H9 (cell line): ENCODE measurements at regions not wholly inside any gene's neighbourhood (a gene's known extent, or its start where the extent isn't known, plus 50 kb on each side); places are given as distances from the start of the nearest gene placed in this dataset.

Source experiments
- DNase-seq: peaks from one replicate; pipeline ENCODE4 v3.0.0-alpha.2; 2017
- H2AFZ ChIP-seq: one replicate; pipeline ENCODE4 v1.6.1; 2013; ENCODE audit warnings: mild to moderate bottlenecking, low read length, control low read depth, moderate library complexity
- H2AK5ac ChIP-seq: 2 replicates; pipeline ENCODE4 v1.6.1; 2013; ENCODE audit warnings: low read length, control low read depth, mixed read lengths; ENCODE audit not compliant: insufficient read length
- H2BK120ac ChIP-seq: one replicate; pipeline ENCODE4 v1.6.1; 2013; ENCODE audit warnings: low read depth, mild to moderate bottlenecking, low read length, control low read depth, inconsistent platforms; ENCODE audit not compliant: poor library complexity, severe bottlenecking
- H2BK12ac ChIP-seq: 2 replicates; pipeline ENCODE4 v1.6.1; 2013; ENCODE audit warnings: low read length, control low read depth, mixed read lengths, low read depth; ENCODE audit not compliant: insufficient read length
- H2BK15ac ChIP-seq: 2 replicates; pipeline ENCODE4 v1.6.1; 2013; ENCODE audit warnings: low read depth, low read length, control low read depth
- H2BK20ac ChIP-seq: one replicate; pipeline ENCODE4 v1.6.1; 2013; ENCODE audit warnings: low read depth, mild to moderate bottlenecking, low read length, control low read depth, inconsistent platforms; ENCODE audit not compliant: poor library complexity, severe bottlenecking
- H2BK5ac ChIP-seq: 2 replicates; pipeline ENCODE4 v1.6.1; 2013; ENCODE audit warnings: low read length, control low read depth, mixed read lengths; ENCODE audit not compliant: insufficient read length
- H3K14ac ChIP-seq: 2 replicates; pipeline ENCODE4 v1.6.1; 2013; ENCODE audit warnings: low read length, control low read depth; ENCODE audit not compliant: insufficient read depth
- H3K18ac ChIP-seq: 2 replicates; pipeline ENCODE4 v1.6.1; 2013; ENCODE audit warnings: low read depth, mild to moderate bottlenecking, mixed read lengths, low read length, control low read depth; ENCODE audit not compliant: insufficient read length
- H3K23ac ChIP-seq: 2 replicates; pipeline ENCODE4 v1.6.1; 2013; ENCODE audit warnings: low read length, control low read depth, mixed read lengths, low read depth; ENCODE audit not compliant: insufficient read length
- H3K23me2 ChIP-seq: 2 replicates; pipeline ENCODE4 v1.6.1; 2013; ENCODE audit warnings: low read depth, mild to moderate bottlenecking, mixed read lengths, low read length, control low read depth; ENCODE audit not compliant: insufficient read length, poor library complexity, severe bottlenecking
- H3K27ac ChIP-seq: 2 replicates; pipeline ENCODE4 v1.5.1; 2013; ENCODE audit warnings: low read length, control low read depth, mixed read lengths, low read depth; ENCODE audit not compliant: insufficient read length
- H3K27me3 ChIP-seq: 2 replicates; pipeline ENCODE4 v1.6.1; 2013; ENCODE audit warnings: low read length, control low read depth, inconsistent platforms; ENCODE audit not compliant: insufficient read depth
- H3K4ac ChIP-seq: 2 replicates; pipeline ENCODE4 v1.6.1; 2013; ENCODE audit warnings: low read depth, mild to moderate bottlenecking, control low read depth, inconsistent platforms, low read length, moderate library complexity
- H3K4me1 ChIP-seq: 2 replicates; pipeline ENCODE4 v1.6.1; 2013; ENCODE audit warnings: low read length, control low read depth, inconsistent platforms; ENCODE audit not compliant: insufficient read depth
- H3K4me2 ChIP-seq: 2 replicates; pipeline ENCODE4 v1.6.1; 2013; ENCODE audit warnings: low read length, control low read depth, mixed read lengths; ENCODE audit not compliant: insufficient read length, insufficient read depth
- H3K56ac ChIP-seq: 2 replicates; pipeline ENCODE4 v1.6.1; 2013; ENCODE audit warnings: low read depth, mild to moderate bottlenecking, mixed read lengths, low read length, control low read depth; ENCODE audit not compliant: insufficient read length
- H3K79me1 ChIP-seq: 2 replicates; pipeline ENCODE4 v1.6.1; 2013; ENCODE audit warnings: low read depth, mild to moderate bottlenecking, moderate library complexity, low read length, control low read depth, inconsistent platforms; ENCODE audit not compliant: insufficient read depth, poor library complexity, severe bottlenecking
- H3K79me2 ChIP-seq: 2 replicates; pipeline ENCODE4 v1.6.1; 2013; ENCODE audit warnings: low read length, control low read depth, inconsistent platforms; ENCODE audit not compliant: insufficient read depth
- H3K9ac ChIP-seq: 2 replicates; pipeline ENCODE4 v1.6.1; 2013; ENCODE audit warnings: low read length, control low read depth, mixed read lengths; ENCODE audit not compliant: insufficient read length; ENCODE audit errors: extremely low read depth
- H3K9me3 ChIP-seq: one replicate; pipeline ENCODE4 v1.6.1; 2013; ENCODE audit warnings: low read depth, low read length, inconsistent platforms; ENCODE audit not compliant: control insufficient read depth
- H3T11ph ChIP-seq: one replicate; pipeline ENCODE4 v1.6.1; 2013; ENCODE audit warnings: mild to moderate bottlenecking, low read length, control low read depth, inconsistent platforms
- H4K20me1 ChIP-seq: one replicate; pipeline ENCODE4 v1.6.1; 2013; ENCODE audit not compliant: control insufficient read depth, insufficient read length, insufficient read depth
- H4K5ac ChIP-seq: 2 replicates; pipeline ENCODE4 v1.6.1; 2013; ENCODE audit warnings: low read depth, mild to moderate bottlenecking, mixed read lengths, low read length, control low read depth; ENCODE audit not compliant: insufficient read length
- H4K8ac ChIP-seq: replicated peaks from 2 replicates; pipeline ENCODE4 v1.6.1; 2013; ENCODE audit warnings: low read length, control low read depth, mixed read lengths, low read depth; ENCODE audit not compliant: insufficient read length
- H4K91ac ChIP-seq: 2 replicates; pipeline ENCODE4 v1.6.1; 2013; ENCODE audit warnings: low read depth, mild to moderate bottlenecking, moderate library complexity, mixed read lengths, low read length, control low read depth; ENCODE audit not compliant: insufficient read length
- H3K27ac Mint-ChIP-seq, 3 experiments: 2 replicates in 2 of 3; 3 replicates in 1 of 3; pipeline ENCODE4 v1.8.0; 2020 to 2021; ENCODE audit warnings: mixed read lengths in 3 of 3, mild to moderate bottlenecking in 1 of 3, moderate library complexity in 1 of 3
- H3K27me3 Mint-ChIP-seq: 2 replicates; pipeline ENCODE4 v1.8.0; 2021; ENCODE audit warnings: low read depth, mild to moderate bottlenecking, moderate library complexity, mixed read lengths
- H3K36me3 Mint-ChIP-seq, 3 experiments: 2 replicates in 2 of 3; 3 replicates in 1 of 3; pipeline ENCODE4 v1.8.0; 2020 to 2021; ENCODE audit warnings: low read depth in 3 of 3, mixed read lengths in 3 of 3; ENCODE audit not compliant: insufficient read depth in 1 of 3
- H3K4me1 Mint-ChIP-seq, 2 experiments: 2 replicates each; pipeline ENCODE4 v1.8.0; 2020; ENCODE audit warnings: mixed read lengths in 2 of 2
- H3K4me3 Mint-ChIP-seq, 2 experiments: 2 replicates in 1 of 2; 3 replicates in 1 of 2; pipeline ENCODE4 v1.8.0; 2020 to 2021; ENCODE audit warnings: mild to moderate bottlenecking in 2 of 2, mixed read lengths in 2 of 2, moderate library complexity in 1 of 2
- H3K9me3 Mint-ChIP-seq, 2 experiments: 2 replicates in 1 of 2; 3 replicates in 1 of 2; pipeline ENCODE4 v1.8.0; 2020; ENCODE audit warnings: mild to moderate bottlenecking in 2 of 2, mixed read lengths in 2 of 2, moderate library complexity in 1 of 2
- CTCF ChIP-seq: fragments of 200-600 bp; sonication (generic); conservative IDR thresholded peaks from 3 replicates; pipeline ENCODE4 v1.8.0; 2021; ENCODE audit warnings: antibody characterized with exemption, mild to moderate bottlenecking
- WGBS: extraction: QIAGEN DNeasy Blood & Tissue Kit; methylation state at CpG from one replicate; pipeline ENCODE4 v1.1.7; 2013; ENCODE audit warnings: missing lambda C conversion rate, low lambda C conversion rate, mixed read lengths; ENCODE audit not compliant: insufficient read length; ENCODE audit errors: extremely low coverage; 5-methylcytosine and 5-hydroxymethylcytosine counted together

DNA sequence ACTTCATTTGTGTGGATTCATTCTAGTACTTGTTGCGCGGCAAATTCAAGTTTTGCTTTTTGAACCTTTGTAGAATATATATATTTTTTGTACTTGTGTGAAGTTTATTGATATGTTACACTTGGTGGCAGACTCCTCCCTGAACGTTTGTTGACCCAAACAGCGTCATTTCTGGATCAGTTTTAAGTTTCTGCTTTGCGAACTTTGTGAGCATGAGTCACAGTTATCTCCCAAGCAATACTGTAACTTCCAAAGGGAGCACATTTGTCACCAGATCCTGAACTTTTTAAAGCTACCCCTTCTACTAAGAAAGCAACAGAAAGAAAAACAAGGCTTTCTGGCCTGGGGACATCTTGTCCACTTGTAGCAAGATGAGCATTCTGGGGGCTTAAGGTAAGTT, 74.8 kb upstream of the CACNA2D3 start:
- H3K36me3 Mint-ChIP-seq, result no peaks in the 10 kb centered on the region

More for the DNA sequence above, 74.8 kb upstream of the CACNA2D3 start:
- no peak overlapping the region for H3K4me3 Mint-ChIP-seq
- no peak overlapping the region for H2BK15ac ChIP-seq
- no peaks in the 10 kb centered on the region for H3K79me1 ChIP-seq
- no peak overlapping the region for H3T11ph ChIP-seq
- H3K23me2 ChIP-seq, result no peaks in the 10 kb centered on the region
- H4K91ac ChIP-seq, result no peak overlapping the region
- no peak overlapping the region for H2BK5ac ChIP-seq
- H2BK120ac ChIP-seq, result no peak overlapping the region
- no peak overlapping the region for H2AFZ ChIP-seq
- TF ChIP-seq CTCF, result no peak
- H3K27ac Mint-ChIP-seq, result no peak overlapping the region
- no peaks in the 10 kb centered on the region; the same call in 1 of the 2 replicates for H3K27me3 Mint-ChIP-seq
- H3K23ac ChIP-seq, result no peak overlapping the region
- no peak overlapping the region for H3K9ac ChIP-seq
- no peaks in the 10 kb centered on the region for H3K79me2 ChIP-seq
- H3K4me1 Mint-ChIP-seq, result peaks cover 3% of the 10 kb centered on the region in 2 experiments
- H3K4me2 ChIP-seq, result no peak overlapping the region
- H2BK20ac ChIP-seq, result no peak overlapping the region
- H2AK5ac ChIP-seq, result no peak overlapping the region
- no peak overlapping the region for H3K56ac ChIP-seq
- no peaks in the 10 kb centered on the region for H3K9me3 ChIP-seq
- DNase-seq, result no peak
- H3K27ac ChIP-seq, result no peak overlapping the region
- no peaks in the 10 kb centered on the region for H3K27me3 ChIP-seq
- no peak overlapping the region for H3K18ac ChIP-seq
- H2BK12ac ChIP-seq, result no peak overlapping the region
- WGBS, result no CpG with 5 or more reads among the region's 5 CpGs
- H3K9me3 Mint-ChIP-seq, result no peaks in the 10 kb centered on the region
- H3K4me1 ChIP-seq, result peaks cover under 1% of the 10 kb centered on the region; the same call in 1 of the 2 replicates
- H4K20me1 ChIP-seq, result no peaks in the 10 kb centered on the region
- no peak overlapping the region for H4K8ac ChIP-seq
- no peak overlapping the region for H3K4ac ChIP-seq
- H3K14ac ChIP-seq, result no peak overlapping the region
- no peak overlapping the region for H4K5ac ChIP-seq
